NCI-H187 (cell line): ENCODE measurements at regions not wholly inside any gene's neighbourhood (a gene's known extent, or its start where the extent isn't known, plus 50 kb on each side); places are given as distances from the start of the nearest gene placed in this dataset.
"Not testable (repeated sequence)": the region's sequence is repeated elsewhere in the genome, so short reads cannot be mapped to it uniquely, and the experiment has no call there.

Source experiments
- DNase-seq, 2 experiments: peaks; one replicate each; lab custom pipeline; 2025; lab: John Stamatoyannopoulos, UW

GRCh38 chr18:30705943-30706342, 336.6 kb downstream of the DSC3 start:
- no peak for DNase-seq

GRCh38 chr18:30698571-30698970, 344.0 kb downstream of the DSC3 start:
- no peak for DNase-seq

- DNase-seq, result no peak
Observed at GRCh38 chr18:30696201-30696600, 346.3 kb downstream of the DSC3 start.

GRCh38 chr18:30694773-30695172, 347.8 kb downstream of the DSC3 start:
- DNase-seq, result no peak

- no peak for DNase-seq
Observed at GRCh38 chr18:30689216-30689615, 353.3 kb downstream of the DSC3 start.

GRCh38 chr18:30687501-30687900, 355.0 kb downstream of the DSC3 start:
- no peak for DNase-seq

- no peak for DNase-seq
Observed at GRCh38 chr18:30684825-30685481, 357.6 kb downstream of the DSC3 start.

GRCh38 chr18:30683836-30684235, 358.7 kb downstream of the DSC3 start:
- no peak for DNase-seq

- DNase-seq, result no peak
Observed at GRCh38 chr18:30682672-30683071, 359.9 kb downstream of the DSC3 start.

- DNase-seq, result no peak
Observed at GRCh38 chr18:30679285-30679930, 363.1 kb downstream of the DSC3 start.

GRCh38 chr18:30677813-30678212, 364.7 kb downstream of the DSC3 start:
- DNase-seq, result not testable (repeated sequence)

- no peak for DNase-seq
Observed at GRCh38 chr18:30676053-30676480, 366.5 kb downstream of the DSC3 start.

- DNase-seq, result no peak
Observed at GRCh38 chr18:30675493-30675892, 367.0 kb downstream of the DSC3 start.

- no peak for DNase-seq
Observed at GRCh38 chr18:30675072-30675471, 367.5 kb downstream of the DSC3 start.

GRCh38 chr18:30674596-30674995, 367.9 kb downstream of the DSC3 start:
- DNase-seq, result no peak

- DNase-seq, result not testable (repeated sequence)
Observed at GRCh38 chr18:30672439-30672838, 370.1 kb downstream of the DSC3 start.

- no peak for DNase-seq
Observed at GRCh38 chr18:30658306-30658705, 384.2 kb downstream of the DSC3 start.

GRCh38 chr18:30652387-30652786, 390.2 kb downstream of the DSC3 start:
- DNase-seq, result no peak

- DNase-seq, result no peak
Observed at GRCh38 chr18:30650499-30650898, 392.0 kb downstream of the DSC3 start.

- no peak for DNase-seq
Observed at GRCh38 chr18:30644158-30644557, 398.4 kb downstream of the DSC3 start.

GRCh38 chr18:30639361-30639760, 403.2 kb downstream of the DSC3 start:
- DNase-seq, result no peak

GRCh38 chr18:30634249-30634648, 408.3 kb downstream of the DSC3 start:
- DNase-seq, result no peak

- DNase-seq, result no peak
Observed at GRCh38 chr18:30632071-30632698, 410.4 kb downstream of the DSC3 start.
